C4-2B (cell line): ENCODE measurements at regions not wholly inside any gene's neighbourhood (a gene's known extent, or its start where the extent isn't known, plus 50 kb on each side); places are given as distances from the start of the nearest gene placed in this dataset.
"Not testable (repeated sequence)": the region's sequence is repeated elsewhere in the genome, so short reads cannot be mapped to it uniquely, and the experiment has no call there.

Experiments used
- H3K27ac ChIP-seq: fragments of 450-650 bp; 2 replicates; pipeline ENCODE4 v1.5.1; 2017
- ZFX ChIP-seq: fragments of 450-650 bp; IDR thresholded peaks from 2 replicates; pipeline ENCODE4 v1.6.1; 2017
- TF ChIP-seq, protein P1 (sequence below): fragments of 450-650 bp; conservative IDR thresholded peaks from 2 replicates; pipeline ENCODE4 v1.5.1; 2017; ENCODE audit warnings: mild to moderate bottlenecking

DNA sequence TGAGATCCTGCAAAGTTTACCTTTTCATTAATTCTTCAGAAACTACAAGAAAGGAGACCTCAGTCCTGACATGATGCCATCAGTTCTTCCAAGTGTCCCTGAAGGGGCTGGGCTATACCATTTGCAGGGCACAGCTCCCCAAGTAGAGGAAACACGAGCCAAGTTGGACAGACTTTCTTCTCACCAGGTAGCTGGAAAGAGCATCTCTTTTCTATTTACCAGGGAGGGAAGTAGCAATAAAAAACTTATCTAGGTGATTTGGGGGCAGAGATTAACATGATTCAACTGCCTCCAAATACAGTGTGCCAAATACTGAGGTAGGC, 103.9 kb upstream of the KCND3 start:
- no peak for TF ChIP-seq ZFX
- TF ChIP-seq, protein P1, sequence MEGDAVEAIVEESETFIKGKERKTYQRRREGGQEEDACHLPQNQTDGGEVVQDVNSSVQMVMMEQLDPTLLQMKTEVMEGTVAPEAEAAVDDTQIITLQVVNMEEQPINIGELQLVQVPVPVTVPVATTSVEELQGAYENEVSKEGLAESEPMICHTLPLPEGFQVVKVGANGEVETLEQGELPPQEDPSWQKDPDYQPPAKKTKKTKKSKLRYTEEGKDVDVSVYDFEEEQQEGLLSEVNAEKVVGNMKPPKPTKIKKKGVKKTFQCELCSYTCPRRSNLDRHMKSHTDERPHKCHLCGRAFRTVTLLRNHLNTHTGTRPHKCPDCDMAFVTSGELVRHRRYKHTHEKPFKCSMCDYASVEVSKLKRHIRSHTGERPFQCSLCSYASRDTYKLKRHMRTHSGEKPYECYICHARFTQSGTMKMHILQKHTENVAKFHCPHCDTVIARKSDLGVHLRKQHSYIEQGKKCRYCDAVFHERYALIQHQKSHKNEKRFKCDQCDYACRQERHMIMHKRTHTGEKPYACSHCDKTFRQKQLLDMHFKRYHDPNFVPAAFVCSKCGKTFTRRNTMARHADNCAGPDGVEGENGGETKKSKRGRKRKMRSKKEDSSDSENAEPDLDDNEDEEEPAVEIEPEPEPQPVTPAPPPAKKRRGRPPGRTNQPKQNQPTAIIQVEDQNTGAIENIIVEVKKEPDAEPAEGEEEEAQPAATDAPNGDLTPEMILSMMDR: no peak
- no peak overlapping the region for H3K27ac ChIP-seq

DNA sequence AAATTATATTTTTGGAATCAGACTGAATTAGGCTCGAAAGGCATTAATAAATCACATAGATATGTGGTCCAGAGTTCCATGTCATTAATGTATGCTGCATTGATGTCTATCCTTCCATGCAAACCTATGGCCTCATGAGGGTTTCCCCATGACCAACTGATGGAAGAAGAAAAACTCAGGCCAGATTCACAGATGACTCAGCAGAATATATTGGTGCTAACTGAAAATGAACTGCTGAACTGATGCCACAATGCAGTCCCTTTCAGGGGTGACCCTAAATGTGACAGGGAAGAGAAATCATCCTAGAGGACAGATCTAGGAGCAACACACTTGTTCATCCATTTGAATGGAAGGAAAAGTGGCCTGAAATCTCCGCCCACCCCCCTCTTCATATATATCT, 110.5 kb upstream of the KCND3 start:
- H3K27ac ChIP-seq: no peak overlapping the region
- no peak for TF ChIP-seq ZFX
- TF ChIP-seq, protein P1: no peak

DNA sequence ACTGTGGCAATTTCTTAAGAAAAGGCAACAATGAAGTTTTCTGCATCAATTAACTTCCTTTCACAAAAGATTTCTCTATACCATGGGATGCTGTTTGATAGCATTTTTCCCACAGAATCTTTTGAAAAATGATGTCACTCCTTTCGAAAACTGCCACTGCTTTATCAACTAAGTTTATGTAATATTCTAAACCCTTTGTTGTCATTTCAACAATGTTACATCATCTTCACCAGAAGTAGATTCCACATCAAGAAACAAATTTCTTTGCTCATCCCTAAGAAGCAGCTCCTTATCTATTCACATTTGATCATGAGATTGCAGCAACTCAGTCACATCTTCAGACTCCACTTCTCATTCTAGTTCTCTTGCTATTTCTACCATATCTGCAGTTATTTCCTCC, 116.1 kb upstream of the KCND3 start:
- H3K27ac ChIP-seq: no peak overlapping the region
- TF ChIP-seq ZFX: no peak
- TF ChIP-seq, protein P1: no peak

DNA sequence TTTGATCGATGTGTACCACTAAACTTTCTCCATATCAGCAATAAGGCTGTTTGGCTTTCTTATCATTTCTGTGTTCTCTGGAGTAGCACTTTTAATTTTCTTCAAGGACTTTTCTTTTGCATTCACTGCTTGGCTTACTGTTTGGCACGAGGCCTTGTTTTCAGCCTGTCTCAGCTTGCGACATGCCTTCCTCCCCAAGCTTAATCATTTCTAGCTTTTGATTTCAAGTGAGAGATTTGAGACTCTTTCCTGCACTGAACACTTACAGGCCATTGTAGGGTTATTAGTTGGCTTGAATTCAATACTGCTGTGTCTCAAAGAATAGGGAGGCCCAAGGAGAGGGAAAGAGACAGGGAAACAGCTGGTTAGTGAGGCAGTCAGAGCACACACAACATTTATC, 120.6 kb upstream of the KCND3 start:
- no peak for TF ChIP-seq ZFX
- TF ChIP-seq, protein P1: no peak
- no peak overlapping the region for H3K27ac ChIP-seq

DNA sequence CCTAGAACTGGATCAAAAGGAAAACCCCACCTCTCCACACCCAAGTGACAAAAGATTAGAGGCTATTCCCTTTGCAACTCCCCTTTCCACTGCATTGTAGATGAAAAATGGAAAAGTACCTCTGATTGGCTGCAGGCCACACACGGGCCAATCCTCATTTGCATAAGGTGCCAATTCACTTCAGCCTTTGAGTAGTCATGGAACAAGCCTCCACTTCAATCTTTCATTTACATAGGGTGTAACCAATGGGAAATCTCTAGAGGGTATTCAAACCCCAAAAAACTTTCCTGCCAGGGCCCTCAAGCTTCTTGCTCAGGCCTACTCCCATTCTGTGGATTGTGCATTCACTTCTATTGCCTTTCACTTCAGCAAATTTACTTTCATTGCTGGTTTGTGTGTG, 122.3 kb upstream of the KCND3 start:
- no peak for TF ChIP-seq ZFX
- TF ChIP-seq, protein P1: no peak
- no peak overlapping the region for H3K27ac ChIP-seq

DNA sequence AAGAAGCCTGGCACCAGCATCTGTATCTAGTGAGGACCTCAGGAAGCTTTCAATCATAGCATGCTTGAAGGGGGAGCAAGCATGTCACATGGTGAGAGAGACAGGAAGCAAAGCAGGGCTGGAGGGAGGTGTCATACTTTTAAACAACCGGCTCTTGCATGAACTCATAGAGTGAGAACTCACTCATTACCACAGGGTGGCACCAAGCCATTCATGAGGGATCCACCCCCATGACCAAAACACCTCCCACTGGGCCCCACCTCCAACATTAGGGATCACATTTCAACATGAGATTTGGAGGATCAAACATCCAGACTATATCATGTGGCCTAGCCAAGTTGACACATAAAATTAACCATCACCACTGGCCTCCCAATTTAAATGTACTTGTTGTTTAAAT, 125.1 kb upstream of the KCND3 start:
- H3K27ac ChIP-seq: no peak overlapping the region
- TF ChIP-seq ZFX: no peak
- TF ChIP-seq, protein P1: no peak

DNA sequence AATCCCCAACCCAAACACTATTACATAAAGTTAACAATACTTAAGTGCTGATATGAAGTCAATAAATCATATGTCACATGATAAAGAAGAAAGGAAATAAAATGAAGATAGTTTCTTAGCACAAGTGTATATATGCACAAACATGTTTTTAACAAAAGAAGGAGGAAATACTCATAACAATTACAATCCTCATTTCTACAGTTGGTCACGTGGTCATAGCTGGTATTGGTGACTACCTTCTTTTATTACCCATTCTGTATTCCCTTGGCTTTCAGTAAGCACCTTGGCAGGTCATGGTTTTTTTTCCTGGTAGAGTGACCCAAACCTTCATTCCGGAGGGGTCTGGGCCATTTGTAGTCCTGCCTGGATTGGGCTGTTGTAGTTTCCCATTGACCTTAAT, 137.1 kb upstream of the KCND3 start:
- no peak for TF ChIP-seq ZFX
- TF ChIP-seq, protein P1: no peak
- no peak overlapping the region for H3K27ac ChIP-seq

DNA sequence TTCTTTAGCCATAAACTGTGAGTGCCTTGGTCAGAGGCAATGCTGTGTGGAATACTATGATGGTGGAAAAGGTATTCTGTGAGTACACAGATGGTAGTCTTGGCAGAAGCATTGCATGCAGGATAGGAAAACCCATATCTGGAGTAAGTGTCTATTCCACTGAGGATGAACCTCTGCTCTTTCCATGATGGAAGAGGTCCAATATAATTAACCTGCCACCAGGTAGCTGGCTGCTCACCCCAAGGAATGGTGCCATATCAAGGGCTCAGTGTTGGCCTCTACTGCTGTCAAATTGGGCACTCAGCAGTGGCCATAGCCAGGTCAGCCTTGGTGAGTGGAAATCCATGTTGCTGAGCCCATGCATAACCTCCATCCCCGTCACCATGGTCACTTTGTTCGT, 138.1 kb upstream of the KCND3 start:
- H3K27ac ChIP-seq: not testable (repeated sequence)
